ENCODE measurements at regions not wholly inside any gene's neighbourhood (a gene's known extent, or its start where the extent isn't known, plus 50 kb on each side); places are given as distances from the start of the nearest gene placed in this dataset.

DNA sequence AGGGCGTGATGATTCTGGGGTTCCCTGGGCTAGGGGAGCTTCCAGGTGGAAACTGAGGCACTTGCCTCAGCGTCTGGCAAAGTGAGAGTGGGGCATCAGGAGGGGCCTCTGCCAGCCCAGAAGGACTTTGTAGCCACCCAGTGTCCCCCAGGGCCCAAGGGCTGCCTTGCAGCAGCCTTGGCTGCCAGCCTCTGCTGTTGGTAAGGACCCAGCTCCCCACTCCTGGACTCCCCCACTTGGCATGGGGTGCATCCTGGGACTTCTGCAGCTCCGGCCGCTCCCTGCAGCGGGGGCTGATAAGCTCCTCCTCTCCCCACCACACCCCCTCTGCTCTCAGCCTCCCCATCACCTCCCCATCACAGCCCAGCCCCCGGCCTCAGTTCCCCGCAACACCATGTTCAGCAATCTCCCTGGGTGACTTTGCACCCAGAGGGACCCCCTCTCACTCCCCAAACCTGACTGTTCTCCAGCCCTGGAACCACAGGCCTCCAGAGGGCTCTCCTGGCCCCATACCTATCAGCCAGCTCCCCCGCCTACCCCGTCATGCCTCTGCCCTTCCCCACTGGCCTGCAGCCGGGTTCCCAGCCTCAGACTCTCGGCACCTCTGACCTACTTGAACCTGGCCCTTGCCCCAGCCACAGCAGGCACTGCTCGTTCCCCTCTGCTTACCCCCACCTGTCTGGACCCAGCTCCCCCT is 113.0 kb downstream of the CRYAA start:
- TF ChIP-seq, protein P1, sequence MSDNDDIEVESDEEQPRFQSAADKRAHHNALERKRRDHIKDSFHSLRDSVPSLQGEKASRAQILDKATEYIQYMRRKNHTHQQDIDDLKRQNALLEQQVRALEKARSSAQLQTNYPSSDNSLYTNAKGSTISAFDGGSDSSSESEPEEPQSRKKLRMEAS (IDR thresholded peaks at IDR 0.05): no peak
- TF ChIP-seq POLR2A (IDR thresholded peaks at IDR 0.05; ENCODE audit: borderline replicate concordance, extremely low read depth, insufficient read depth, insufficient read length) (no peak), YY1 (IDR thresholded peaks at IDR 0.05; ENCODE audit: extremely low read depth, insufficient replicate concordance, low read depth, low read length) (no peak)

Data from HCT116 (cell line).